Aorta (tissue), 5 donors: ENCODE measurements at regions not wholly inside any gene's neighbourhood (a gene's known extent, or its start where the extent isn't known, plus 50 kb on each side); places are given as distances from the start of the nearest gene placed in this dataset.

ENCODE experiments used
- ATAC-seq: fragments of 200-7000 bp; cut with Tn5 transposase; one replicate; pipeline ENCODE4 v1.9.1; 2022; ENCODE audit warnings: moderate library complexity; ENCODE audit not compliant: low FRiP score
- DNase-seq, 2 donors: peaks; one replicate each; pipeline ENCODE4 v3.0.0-alpha.2; 2020
- H3K27ac ChIP-seq, 2 donors: one replicate each; pipeline ENCODE4 v1.5.1; 2013; ENCODE audit warnings: low read length in 2 of 2, mild to moderate bottlenecking in 2 of 2, moderate library complexity in 2 of 2, control low read depth in 1 of 2, inconsistent platforms in 1 of 2, low read depth in 1 of 2
- H3K27me3 ChIP-seq, 2 donors: one replicate each; pipeline ENCODE4 v1.6.1; 2013; ENCODE audit warnings: control low read depth in 1 of 2, low read length in 1 of 2, mild to moderate bottlenecking in 1 of 2, moderate library complexity in 1 of 2; ENCODE audit not compliant: insufficient read depth in 2 of 2, control insufficient read depth in 1 of 2
- H3K36me3 ChIP-seq, 2 donors: one replicate each; pipeline ENCODE4 v1.6.1; 2013; ENCODE audit warnings: control low read depth in 1 of 2, low read length in 1 of 2, mild to moderate bottlenecking in 1 of 2; ENCODE audit not compliant: insufficient read depth in 2 of 2, control insufficient read depth in 1 of 2
- H3K4me1 ChIP-seq, 2 donors: one replicate each; pipeline ENCODE4 v1.6.1; 2013; ENCODE audit warnings: low read length in 2 of 2, control low read depth in 1 of 2, mild to moderate bottlenecking in 1 of 2, moderate library complexity in 1 of 2; ENCODE audit not compliant: insufficient read depth in 2 of 2, control insufficient read depth in 1 of 2
- H3K4me3 ChIP-seq, 2 donors: one replicate each; pipeline ENCODE4 v1.5.1; 2013; ENCODE audit warnings: low read length in 2 of 2, control low read depth in 1 of 2, mild to moderate bottlenecking in 1 of 2
- H3K9me3 ChIP-seq: one replicate; pipeline ENCODE4 v1.6.1; 2013; ENCODE audit warnings: mild to moderate bottlenecking, low read length; ENCODE audit not compliant: control insufficient read depth
- WGBS, 2 donors: extraction: QIAGEN DNeasy Blood & Tissue Kit; methylation state at CpG; one replicate each; pipeline ENCODE4 v1.1.7; 2013; 5-methylcytosine and 5-hydroxymethylcytosine counted together
- intact Hi-C, 2 donors: fragments of 100-400 bp; cut with DNase I; formaldehyde crosslinking; loops; one replicate each; pipeline versions ENCODE4 v1.14.2 to v1.15.0; 2022
- donor health status: healthy with polysubstance abuse.
- donor health status: Bipolar disorder and iron deficiency.
- donor health status: DM: no; HTN: no; CAD: no.
- donor health status: DM: no; HTN: no; CAD: no.
- donor health status: DM: yes; HTN: yes; CAD: no.

- Histone ChIP-seq H3K27ac (no peak overlapping the region), H3K4me3 (no peak overlapping the region), H3K9me3 (no peaks in the 10 kb centered on the region), H3K36me3 (no peaks in the 10 kb centered on the region), H3K27me3 (no peaks in the 10 kb centered on the region), H3K4me1 (no peaks in the 10 kb centered on the region)
- 46 to 67% methylated on average over 4 of the region's 4 CpGs for WGBS, 2 donors
- no peak for DNase-seq
- ATAC-seq: no peak
- intact Hi-C loops: no loop called here
These were observed 383.9 kb upstream of the DPH6 start for GRCh38 chr15:35929740-35930444.

DNA sequence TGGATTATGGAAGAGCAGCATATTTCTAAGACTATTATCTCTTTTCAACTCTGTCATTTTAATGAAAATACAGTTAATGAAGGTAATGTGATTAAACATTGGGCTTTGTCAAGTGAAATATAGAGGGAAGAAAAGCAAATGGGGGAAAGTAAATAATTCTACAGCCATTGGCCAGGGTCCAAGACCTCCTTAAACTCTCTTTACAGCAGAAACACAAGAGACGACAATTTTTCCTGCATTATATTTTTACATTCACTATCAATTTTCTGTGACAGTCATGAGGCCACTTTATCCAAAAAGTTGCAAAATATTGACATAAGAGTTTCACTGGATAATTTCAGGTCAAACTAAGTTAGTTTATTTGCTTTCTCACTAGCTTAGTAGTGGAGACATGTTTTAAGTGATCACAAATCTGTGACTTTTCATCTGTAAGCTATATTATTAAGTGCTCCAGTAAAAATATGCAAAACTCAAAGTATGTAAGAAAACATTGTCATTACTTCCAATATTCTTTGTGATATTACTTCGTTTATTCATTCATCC is 385.9 kb upstream of the DPH6 start:
- intact Hi-C loops: no loop called here
- Histone ChIP-seq H3K27ac (no peak overlapping the region), H3K9me3 (no peaks in the 10 kb centered on the region), H3K4me3 (no peak overlapping the region), H3K36me3 (no peaks in the 10 kb centered on the region), H3K27me3 (no peaks in the 10 kb centered on the region), H3K4me1 (no peaks in the 10 kb centered on the region)
- 30 to 37% methylated on average over 2 of the region's 2 CpGs for whole genome bisulfite sequencing, 2 donors
- no peak for DNase-seq
- ATAC-seq: no peak

GRCh38 chr15:35932531-35932930 is 386.6 kb upstream of the DPH6 start:
- WGBS, 2 donors: 63 to 68% methylated on average over 5 of the region's 5 CpGs
- DNase-seq: no peak
- Histone ChIP-seq H3K4me1 (no peaks in the 10 kb centered on the region), H3K36me3 (no peaks in the 10 kb centered on the region), H3K9me3 (no peaks in the 10 kb centered on the region), H3K4me3 (no peak overlapping the region), H3K27me3 (no peaks in the 10 kb centered on the region), H3K27ac (no peak overlapping the region)
- no peak for ATAC-seq
- intact Hi-C loops: no loop called here

DNA sequence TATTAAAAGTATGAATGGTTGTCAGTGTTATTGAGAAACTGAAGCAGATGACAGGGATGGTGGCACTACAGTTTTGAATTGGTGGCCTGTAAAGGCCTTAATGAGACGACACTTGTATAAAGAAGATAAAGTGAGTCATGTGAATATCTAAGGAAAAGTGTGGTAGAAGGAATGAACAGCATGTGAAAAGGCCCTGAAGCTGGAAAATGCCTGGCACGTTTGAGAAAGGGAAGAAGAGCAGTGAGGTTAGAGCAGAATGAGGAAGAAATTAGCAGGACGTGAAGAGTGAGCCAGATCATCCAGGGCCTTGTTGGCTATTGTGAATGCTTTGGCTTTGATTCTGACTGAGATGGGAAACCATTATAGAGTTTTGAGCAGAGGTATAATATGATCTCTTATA is 387.6 kb upstream of the DPH6 start:
- H3K9me3 ChIP-seq: no peaks in the 10 kb centered on the region
- DNase-seq (no peak), ATAC-seq (no peak)
- no peaks in the 10 kb centered on the region for H3K27me3 ChIP-seq
- H3K4me3 ChIP-seq: no peak overlapping the region
- H3K36me3 ChIP-seq: no peaks in the 10 kb centered on the region
- intact Hi-C loops: no loop called here
- WGBS, 2 donors: 81 to 83% methylated on average over 3 of the region's 3 CpGs
- no peaks in the 10 kb centered on the region for H3K4me1 ChIP-seq
- no peak overlapping the region for H3K27ac ChIP-seq

DNA sequence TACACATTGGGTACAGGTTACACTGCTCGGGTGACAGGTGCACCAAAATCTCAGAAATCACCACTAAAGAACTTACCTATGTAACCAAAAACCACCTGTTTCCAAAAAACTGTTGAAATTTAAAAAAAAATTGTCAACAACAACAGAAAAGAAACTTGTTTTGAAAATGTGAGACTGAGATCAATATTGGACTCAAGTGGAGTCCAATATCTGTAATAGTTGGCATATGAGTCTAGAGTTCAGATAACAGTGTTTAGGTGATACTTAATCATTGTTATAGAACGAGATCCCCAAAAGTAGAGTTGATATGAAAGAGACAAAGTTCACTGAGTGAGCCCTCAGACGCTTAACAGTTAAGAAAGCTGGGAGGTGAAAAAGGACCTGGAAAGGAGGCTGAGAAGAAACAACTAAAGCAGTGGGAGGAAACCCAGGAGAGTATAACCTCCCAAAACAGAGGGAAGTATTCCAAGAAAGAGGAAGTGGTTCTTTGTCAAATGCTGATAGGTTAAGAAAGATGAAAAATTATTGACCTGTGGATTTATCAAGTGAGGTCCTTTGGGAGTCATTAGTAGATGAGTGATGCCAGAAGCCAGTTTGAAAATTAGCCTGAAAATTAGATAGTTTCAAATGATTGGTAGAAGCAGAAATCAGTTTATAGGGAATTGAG is 388.6 kb upstream of the DPH6 start:
- intact Hi-C loops: no loop called here
- ATAC-seq (no peak), DNase-seq (no peak)
- Histone ChIP-seq H3K4me1 (no peaks in the 10 kb centered on the region), H3K27me3 (no peaks in the 10 kb centered on the region), H3K9me3 (no peaks in the 10 kb centered on the region), H3K27ac (no peak overlapping the region), H3K36me3 (no peaks in the 10 kb centered on the region), H3K4me3 (no peak overlapping the region)
- WGBS, 2 donors: 93 to 94% methylated on average over 3 of the region's 3 CpGs

- DNase-seq (no peak), ATAC-seq (no peak)
- no peaks in the 10 kb centered on the region for H3K9me3 ChIP-seq
- intact Hi-C loops: no loop called here
- H3K4me1 ChIP-seq: no peaks in the 10 kb centered on the region
- no peak overlapping the region for H3K27ac ChIP-seq
- 92% methylated on average over 2 of the region's 2 CpGs for WGBS, 2 donors
- no peaks in the 10 kb centered on the region for H3K36me3 ChIP-seq
- no peak overlapping the region for H3K4me3 ChIP-seq
- H3K27me3 ChIP-seq: no peaks in the 10 kb centered on the region
These were observed 390.3 kb upstream of the DPH6 start for GRCh38 chr15:35936284-35936683.

DNA sequence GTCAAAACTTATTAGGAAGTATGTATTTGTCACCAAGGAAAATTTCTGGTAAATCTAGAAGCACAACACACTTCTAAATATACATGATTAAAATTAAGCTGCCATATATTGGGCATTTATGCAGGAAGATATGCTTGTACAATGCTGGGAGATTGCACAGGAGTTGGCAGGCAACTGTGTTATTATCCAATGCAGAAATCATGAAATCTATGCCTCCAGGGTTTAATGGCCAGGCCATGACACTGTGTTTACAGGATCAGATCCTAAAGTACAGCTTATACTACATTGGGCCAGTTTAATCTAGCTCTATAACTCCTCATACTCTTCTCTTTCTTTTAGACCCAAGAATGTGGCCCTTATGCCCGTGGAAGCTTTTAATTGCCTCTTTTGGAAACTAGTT is 391.4 kb upstream of the DPH6 start:
- no peak overlapping the region for H3K27ac ChIP-seq
- H3K36me3 ChIP-seq: no peaks in the 10 kb centered on the region
- no peaks in the 10 kb centered on the region for H3K27me3 ChIP-seq
- 75 to 85% methylated on average over 1 of the region's 1 CpG for WGBS, 2 donors
- no peak for ATAC-seq
- intact Hi-C loops: no loop called here
- DNase-seq: no peak
- no peak overlapping the region for H3K4me3 ChIP-seq
- no peaks in the 10 kb centered on the region for H3K4me1 ChIP-seq
- H3K9me3 ChIP-seq: no peaks in the 10 kb centered on the region

- no peaks in the 10 kb centered on the region for H3K9me3 ChIP-seq
- no peak overlapping the region for H3K4me3 ChIP-seq
- H3K36me3 ChIP-seq: no peaks in the 10 kb centered on the region
- no peak overlapping the region for H3K27ac ChIP-seq
- 68 to 78% methylated on average over 8 of the region's 8 CpGs for WGBS, 2 donors
- no peaks in the 10 kb centered on the region for H3K4me1 ChIP-seq
- intact Hi-C loops: no loop called here
- no peak for DNase-seq
- H3K27me3 ChIP-seq: no peaks in the 10 kb centered on the region
- no peak for ATAC-seq
These were observed 399.1 kb upstream of the DPH6 start for GRCh38 chr15:35944945-35945585.

- no peak for DNase-seq
- 86 to 96% methylated on average over 3 of the region's 3 CpGs for WGBS, 2 donors
- intact Hi-C loops: no loop called here
These were observed 407.5 kb upstream of the DPH6 start for GRCh38 chr15:35953424-35953823.

More at GRCh38 chr15:35953424-35953823, 407.5 kb upstream of the DPH6 start:
- Histone ChIP-seq H3K4me3 (no peak overlapping the region), H3K4me1 (no peaks in the 10 kb centered on the region), H3K36me3 (no peaks in the 10 kb centered on the region), H3K9me3 (no peaks in the 10 kb centered on the region), H3K27me3 (no peaks in the 10 kb centered on the region), H3K27ac (no peak overlapping the region)
- ATAC-seq: no peak
